Kidney capillary endothelial cell (primary cell): ENCODE measurements at regions not wholly inside any gene's neighbourhood (a gene's known extent, or its start where the extent isn't known, plus 50 kb on each side); places are given as distances from the start of the nearest gene placed in this dataset.
"Not testable (repeated sequence)": the region's sequence is repeated elsewhere in the genome, so short reads cannot be mapped to it uniquely, and the experiment has no call there.

Source experiments
- DNase-seq: peaks from one replicate; pipeline ENCODE4 v3.0.0-alpha.2; 2018; ENCODE audit warnings: low spot score

GRCh38 chr20:40274912-40275533 lies 414.0 kb downstream of the MAFB start:
- DNase-seq: no peak

GRCh38 chr20:40269274-40269673 lies 419.8 kb downstream of the MAFB start:
- not testable (repeated sequence) for DNase-seq

- DNase-seq: no peak
These were observed 420.5 kb downstream of the MAFB start for GRCh38 chr20:40268321-40269075.

GRCh38 chr20:40265825-40266533 lies 423.1 kb downstream of the MAFB start:
- peak; percentile 48 for DNase-seq

GRCh38 chr20:40262219-40262618 lies 426.8 kb downstream of the MAFB start:
- peak; percentile 7 for DNase-seq

- DNase-seq: no peak
These were observed 430.1 kb downstream of the MAFB start for GRCh38 chr20:40258931-40259330.

- no peak for DNase-seq
These were observed 431.3 kb downstream of the MAFB start for GRCh38 chr20:40257763-40258162.

GRCh38 chr20:40255365-40255764 lies 433.7 kb downstream of the MAFB start:
- DNase-seq: no peak

- DNase-seq: no peak
These were observed 434.8 kb downstream of the MAFB start for GRCh38 chr20:40254023-40254772.

- no peak for DNase-seq
These were observed 437.6 kb downstream of the MAFB start for GRCh38 chr20:40251284-40251932.

GRCh38 chr20:40249805-40250204 lies 439.2 kb downstream of the MAFB start:
- no peak for DNase-seq

- no peak for DNase-seq
These were observed 443.2 kb downstream of the MAFB start for GRCh38 chr20:40245829-40246228.

GRCh38 chr20:40244286-40244685 lies 444.8 kb downstream of the MAFB start:
- DNase-seq: no peak

GRCh38 chr20:40241596-40242343 lies 447.3 kb downstream of the MAFB start:
- no peak for DNase-seq

- no peak for DNase-seq
These were observed 450.5 kb downstream of the MAFB start for GRCh38 chr20:40238511-40238910.

- no peak for DNase-seq
These were observed 454.4 kb downstream of the MAFB start for GRCh38 chr20:40234593-40234992.

GRCh38 chr20:40233406-40233805 lies 455.6 kb downstream of the MAFB start:
- DNase-seq: no peak

GRCh38 chr20:40232756-40233155 lies 456.3 kb downstream of the MAFB start:
- no peak for DNase-seq

GRCh38 chr20:40232273-40232672 lies 456.8 kb downstream of the MAFB start:
- no peak for DNase-seq

- DNase-seq: no peak
These were observed 458.6 kb downstream of the MAFB start for GRCh38 chr20:40230486-40230885.

- no peak for DNase-seq
These were observed 463.4 kb downstream of the MAFB start for GRCh38 chr20:40225596-40225995.
